Panc1 (cell line): ENCODE measurements at regions not wholly inside any gene's neighbourhood (a gene's known extent, or its start where the extent isn't known, plus 50 kb on each side); places are given as distances from the start of the nearest gene placed in this dataset.

Experiments
- CTCF ChIP-seq: fragments of 450-650 bp; IDR thresholded peaks from 2 replicates; pipeline ENCODE4 v1.5.1; 2017; ENCODE audit warnings: mild to moderate bottlenecking
- SIN3A ChIP-seq: IDR thresholded peaks from 2 replicates; pipeline ENCODE4 v1.6.1; 2012; ENCODE audit warnings: low read depth, mild to moderate bottlenecking, low read length, moderate library complexity, borderline replicate concordance; ENCODE audit not compliant: insufficient read depth

GRCh38 chr10:111370101-111370500 is 293.3 kb downstream of the ADRA2A start:
- TF ChIP-seq SIN3A: no peak
- TF ChIP-seq CTCF: no peak
